Mucosa of descending colon (tissue), 3 donors: ENCODE measurements at regions not wholly inside any gene's neighbourhood (a gene's known extent, or its start where the extent isn't known, plus 50 kb on each side); places are given as distances from the start of the nearest gene placed in this dataset.

Experiments
- ATAC-seq: fragments of 200-7000 bp; cut with Tn5 transposase; one replicate; pipeline ENCODE4 v1.9.1; 2020; ENCODE audit warnings: mild to moderate bottlenecking, moderate library complexity
- DNase-seq, 3 donors: peaks; one replicate each; pipeline ENCODE4 v3.0.0-alpha.2; 2020
- H3K36me3 ChIP-seq: fragments of 200-600 bp; one replicate; pipeline ENCODE4 v1.8.0; 2021; ENCODE audit warnings: low read depth, mild to moderate bottlenecking
- H3K4me1 ChIP-seq: fragments of 200-600 bp; one replicate; pipeline ENCODE4 v1.8.0; 2021; ENCODE audit warnings: low read depth, mild to moderate bottlenecking
- H3K4me3 ChIP-seq: fragments of 200-600 bp; one replicate; pipeline ENCODE4 v1.8.0; 2021; ENCODE audit warnings: mild to moderate bottlenecking
- H3K9me3 ChIP-seq: fragments of 200-600 bp; one replicate; pipeline ENCODE4 v1.8.0; 2021; ENCODE audit warnings: mild to moderate bottlenecking
- CTCF ChIP-seq: fragments of 200-600 bp; IDR thresholded peaks from one replicate; pipeline ENCODE4 v1.8.0; 2022; ENCODE audit warnings: antibody characterized with exemption, mild to moderate bottlenecking
- intact Hi-C, 2 donors: fragments of 100-400 bp; cut with DNase I in 1 of 2; cut with micrococcal nuclease in 1 of 2; formaldehyde crosslinking; loops; one replicate each; pipeline versions ENCODE4 v1.11.0 to v1.11.1; 2022; cut with DNase I, micrococcal nuclease
- donor health status: DM: no; HTN: no; CAD: no; lungs with moderate emphysema.
- donor health status: DM: no; HTN: no; CAD: no.
- donor health status: DM: no; HTN: yes; CAD: no.

- intact Hi-C loops, result no loop called here
- no peaks in the 10 kb centered on the region for H3K9me3 ChIP-seq
- no peak overlapping the region for H3K4me3 ChIP-seq
- peaks cover 6% of the 10 kb centered on the region for H3K4me1 ChIP-seq
- no peaks in the 10 kb centered on the region for H3K36me3 ChIP-seq
- no peak for TF ChIP-seq CTCF
- DNase-seq (no peak), ATAC-seq (peak; percentile 78)
Measured at GRCh38 chr5:96125231-96125891, 163.7 kb upstream of the ELL2 start.

- Histone ChIP-seq H3K9me3 (no peaks in the 10 kb centered on the region), H3K4me1 (peaks cover 6% of the 10 kb centered on the region), H3K36me3 (no peaks in the 10 kb centered on the region), H3K4me3 (no peak overlapping the region)
- no peak for TF ChIP-seq CTCF
- ATAC-seq (no peak), DNase-seq (no peak)
- intact Hi-C loops, result no loop called here
Measured at GRCh38 chr5:96124589-96124988, 162.9 kb upstream of the ELL2 start.

- DNase-seq, result no peak
Measured at GRCh38 chr5:96123418-96123817, 161.8 kb upstream of the ELL2 start.

GRCh38 chr5:96121364-96121763 is 159.7 kb upstream of the ELL2 start:
- TF ChIP-seq CTCF, result no peak
- Histone ChIP-seq H3K36me3 (no peaks in the 10 kb centered on the region), H3K4me3 (no peak overlapping the region), H3K9me3 (no peaks in the 10 kb centered on the region), H3K4me1 (peaks cover 6% of the 10 kb centered on the region)
- no peak for DNase-seq
- no peak for ATAC-seq
- intact Hi-C loops, result no loop called here

More at GRCh38 chr5:96123418-96123817, 161.8 kb upstream of the ELL2 start:
- Histone ChIP-seq H3K4me3 (no peak overlapping the region), H3K4me1 (peaks cover 6% of the 10 kb centered on the region), H3K9me3 (no peaks in the 10 kb centered on the region), H3K36me3 (no peaks in the 10 kb centered on the region)
- TF ChIP-seq CTCF, result no peak
- ATAC-seq, result no peak
- intact Hi-C loops, result no loop called here

- Histone ChIP-seq H3K4me1 (no peaks in the 10 kb centered on the region), H3K4me3 (no peak overlapping the region), H3K9me3 (no peaks in the 10 kb centered on the region), H3K36me3 (no peaks in the 10 kb centered on the region)
- no peak for ATAC-seq
- DNase-seq, result no peak
- TF ChIP-seq CTCF, result no peak
- intact Hi-C loops, result no loop called here
Measured at GRCh38 chr5:96120120-96120519, 158.5 kb upstream of the ELL2 start.
